Tibial nerve (tissue), 4 donors: ENCODE measurements at regions not wholly inside any gene's neighbourhood (a gene's known extent, or its start where the extent isn't known, plus 50 kb on each side); places are given as distances from the start of the nearest gene placed in this dataset.

Experiments
- EP300 ChIP-seq, 2 donors: sonication (generic); formaldehyde crosslinking; IDR thresholded peaks; one replicate each; pipeline ENCODE4 v1.6.1; 2017; ENCODE audit warnings: antibody characterized with exemption in 2 of 2, mild to moderate bottlenecking in 1 of 2
- POLR2A ChIP-seq, 2 donors: fragments of 450-650 bp; IDR thresholded peaks; one replicate each; pipeline ENCODE4 v1.6.1; 2017; ENCODE audit warnings: antibody characterized with exemption in 2 of 2, mild to moderate bottlenecking in 2 of 2, moderate library complexity in 2 of 2
- TF ChIP-seq, protein P1 (sequence below), 5 experiments: fragments of 200-600 bp in 3 of 5; fragments of 450-650 bp in 2 of 5; sonication (generic) in 3 of 5; IDR thresholded peaks; one replicate each; pipeline ENCODE4 v1.5.1; 2016 to 2019; ENCODE audit warnings: antibody characterized with exemption in 5 of 5, mild to moderate bottlenecking in 3 of 5, moderate library complexity in 2 of 5

GRCh38 chr3:163364717-163365116 lies 1713.6 kb downstream of the SI start:
- no peak for TF ChIP-seq POLR2A (IDR thresholded peaks at IDR 0.05)
- TF ChIP-seq, protein P1, sequence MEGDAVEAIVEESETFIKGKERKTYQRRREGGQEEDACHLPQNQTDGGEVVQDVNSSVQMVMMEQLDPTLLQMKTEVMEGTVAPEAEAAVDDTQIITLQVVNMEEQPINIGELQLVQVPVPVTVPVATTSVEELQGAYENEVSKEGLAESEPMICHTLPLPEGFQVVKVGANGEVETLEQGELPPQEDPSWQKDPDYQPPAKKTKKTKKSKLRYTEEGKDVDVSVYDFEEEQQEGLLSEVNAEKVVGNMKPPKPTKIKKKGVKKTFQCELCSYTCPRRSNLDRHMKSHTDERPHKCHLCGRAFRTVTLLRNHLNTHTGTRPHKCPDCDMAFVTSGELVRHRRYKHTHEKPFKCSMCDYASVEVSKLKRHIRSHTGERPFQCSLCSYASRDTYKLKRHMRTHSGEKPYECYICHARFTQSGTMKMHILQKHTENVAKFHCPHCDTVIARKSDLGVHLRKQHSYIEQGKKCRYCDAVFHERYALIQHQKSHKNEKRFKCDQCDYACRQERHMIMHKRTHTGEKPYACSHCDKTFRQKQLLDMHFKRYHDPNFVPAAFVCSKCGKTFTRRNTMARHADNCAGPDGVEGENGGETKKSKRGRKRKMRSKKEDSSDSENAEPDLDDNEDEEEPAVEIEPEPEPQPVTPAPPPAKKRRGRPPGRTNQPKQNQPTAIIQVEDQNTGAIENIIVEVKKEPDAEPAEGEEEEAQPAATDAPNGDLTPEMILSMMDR (IDR thresholded peaks at IDR 0.05): no peak
- no peak for TF ChIP-seq EP300 (IDR thresholded peaks at IDR 0.05)
